Spinal cord (tissue), 9 donors: ENCODE measurements at regions not wholly inside any gene's neighbourhood (a gene's known extent, or its start where the extent isn't known, plus 50 kb on each side); places are given as distances from the start of the nearest gene placed in this dataset.
A peak's percentile ranks its signal among the peaks of the same experiment; 100 is the strongest.
"Not testable (repeated sequence)": the region's sequence is repeated elsewhere in the genome, so short reads cannot be mapped to it uniquely, and the experiment has no call there.

Source experiments
- DNase-seq, 6 donors: peaks; one replicate each; pipeline versions ENCODE4 v3.0.0 to v3.0.0-alpha.2; 2013 to 2015; ENCODE audit warnings: low spot score in 6 of 6, low read depth in 4 of 6
- H3K27ac ChIP-seq: one replicate; pipeline ENCODE4 v1.5.1; 2013; ENCODE audit warnings: low read depth, low read length, control low read depth
- H3K27me3 ChIP-seq: one replicate; pipeline ENCODE4 v1.6.1; 2013; ENCODE audit warnings: low read length; ENCODE audit not compliant: control insufficient read depth, insufficient read depth
- H3K36me3 ChIP-seq: one replicate; pipeline ENCODE4 v1.6.1; 2013; ENCODE audit warnings: low read length; ENCODE audit not compliant: control insufficient read depth, insufficient read depth
- H3K4me1 ChIP-seq: one replicate; pipeline ENCODE4 v1.6.1; 2013; ENCODE audit warnings: low read length; ENCODE audit not compliant: control insufficient read depth, insufficient read depth
- H3K4me3 ChIP-seq: one replicate; pipeline ENCODE4 v1.5.1; 2013; ENCODE audit warnings: low read depth, low read length, control low read depth
- H3K9me3 ChIP-seq: one replicate; pipeline ENCODE4 v1.6.1; 2013; ENCODE audit warnings: low read length; ENCODE audit not compliant: control insufficient read depth, insufficient read depth
- WGBS: methylation state at CpG from one replicate; pipeline ENCODE4 v1.1.5; 2013; ENCODE audit warnings: missing lambda C conversion rate; ENCODE audit not compliant: insufficient coverage; 5-methylcytosine and 5-hydroxymethylcytosine counted together
- donor health status: healthy.

- no peaks in the 10 kb centered on the region for H3K9me3 ChIP-seq
- no peaks in the 10 kb centered on the region for H3K27me3 ChIP-seq
- H3K4me3 ChIP-seq = no peak overlapping the region
- no peaks in the 10 kb centered on the region for H3K36me3 ChIP-seq
- WGBS = no CpG with 5 or more reads among the region's 1 CpG
- no peak for DNase-seq
- H3K4me1 ChIP-seq = no peaks in the 10 kb centered on the region
- no peak overlapping the region for H3K27ac ChIP-seq
Measured at GRCh38 chr18:22585333-22585732, 167.6 kb upstream of the CTAGE1 start.

- Histone ChIP-seq H3K36me3 (no peaks in the 10 kb centered on the region), H3K4me1 (no peaks in the 10 kb centered on the region), H3K27ac (no peak overlapping the region), H3K9me3 (no peaks in the 10 kb centered on the region), H3K27me3 (no peaks in the 10 kb centered on the region), H3K4me3 (no peak overlapping the region)
- no peak for DNase-seq
- WGBS = no CpG with 5 or more reads among the region's 2 CpGs
Measured at GRCh38 chr18:22585821-22586220, 168.1 kb upstream of the CTAGE1 start.

GRCh38 chr18:22591222-22591621, 173.5 kb upstream of the CTAGE1 start:
- DNase-seq = peak in 1 of 6 donors; percentile 54
- H3K4me1 ChIP-seq = no peaks in the 10 kb centered on the region
- H3K9me3 ChIP-seq = no peaks in the 10 kb centered on the region
- no peaks in the 10 kb centered on the region for H3K36me3 ChIP-seq
- H3K27me3 ChIP-seq = no peaks in the 10 kb centered on the region
- no peak overlapping the region for H3K27ac ChIP-seq
- H3K4me3 ChIP-seq = no peak overlapping the region
- WGBS = no CpG with 5 or more reads among the region's 1 CpG

GRCh38 chr18:22594155-22594690, 176.5 kb upstream of the CTAGE1 start:
- H3K4me1 ChIP-seq = no peaks in the 10 kb centered on the region

GRCh38 chr18:22601481-22601880, 183.8 kb upstream of the CTAGE1 start:
- Histone ChIP-seq H3K36me3 (no peaks in the 10 kb centered on the region), H3K4me3 (no peak overlapping the region), H3K9me3 (no peaks in the 10 kb centered on the region), H3K4me1 (no peaks in the 10 kb centered on the region), H3K27me3 (no peaks in the 10 kb centered on the region), H3K27ac (no peak overlapping the region)
- 91% methylated on average over 3 of the region's 5 CpGs for WGBS
- DNase-seq = no peak

More at GRCh38 chr18:22594155-22594690, 176.5 kb upstream of the CTAGE1 start:
- Histone ChIP-seq H3K27me3 (no peaks in the 10 kb centered on the region), H3K4me3 (no peak overlapping the region), H3K27ac (no peak overlapping the region), H3K36me3 (no peaks in the 10 kb centered on the region), H3K9me3 (no peaks in the 10 kb centered on the region)
- no peak for DNase-seq
- 83% methylated on average over 4 of the region's 4 CpGs for WGBS

- H3K36me3 ChIP-seq, H3K4me1 ChIP-seq, H3K27ac ChIP-seq, H3K9me3 ChIP-seq, DNase-seq, H3K4me3 ChIP-seq, H3K27me3 ChIP-seq: not testable (repeated sequence)
- WGBS = no CpG with 5 or more reads among the region's 3 CpGs
Measured at GRCh38 chr18:22602456-22602855, 184.7 kb upstream of the CTAGE1 start.

GRCh38 chr18:22603902-22604301, 186.2 kb upstream of the CTAGE1 start:
- Histone ChIP-seq H3K27me3 (no peaks in the 10 kb centered on the region), H3K4me1 (no peaks in the 10 kb centered on the region), H3K4me3 (no peak overlapping the region), H3K9me3 (no peaks in the 10 kb centered on the region), H3K36me3 (no peaks in the 10 kb centered on the region), H3K27ac (no peak overlapping the region)
- DNase-seq = no peak

- DNase-seq = peak in 1 of 6 donors; percentile 58
- no peaks in the 10 kb centered on the region for H3K9me3 ChIP-seq
- H3K4me3 ChIP-seq = no peak overlapping the region
- H3K4me1 ChIP-seq = no peaks in the 10 kb centered on the region
- 91% methylated on average over 9 of the region's 10 CpGs for WGBS
- no peaks in the 10 kb centered on the region for H3K27me3 ChIP-seq
- no peaks in the 10 kb centered on the region for H3K36me3 ChIP-seq
- no peak overlapping the region for H3K27ac ChIP-seq
Measured at GRCh38 chr18:22604390-22604985, 186.8 kb upstream of the CTAGE1 start.

GRCh38 chr18:22604986-22605421, 187.3 kb upstream of the CTAGE1 start:
- whole genome bisulfite sequencing = 73% methylated on average over 1 of the region's 3 CpGs
- Histone ChIP-seq H3K27ac (no peak overlapping the region), H3K4me1 (no peaks in the 10 kb centered on the region), H3K9me3 (no peaks in the 10 kb centered on the region), H3K36me3 (no peaks in the 10 kb centered on the region), H3K4me3 (no peak overlapping the region), H3K27me3 (no peaks in the 10 kb centered on the region)
- DNase-seq = no peak

- no peak overlapping the region for H3K4me3 ChIP-seq
- no peaks in the 10 kb centered on the region for H3K27me3 ChIP-seq
- H3K4me1 ChIP-seq = no peaks in the 10 kb centered on the region
- H3K36me3 ChIP-seq = no peaks in the 10 kb centered on the region
- H3K9me3 ChIP-seq = no peaks in the 10 kb centered on the region
- no peak overlapping the region for H3K27ac ChIP-seq
- 100% methylated on average over 1 of the region's 4 CpGs for WGBS
- no peak for DNase-seq
Measured at GRCh38 chr18:22605736-22606135, 188.0 kb upstream of the CTAGE1 start.
